ENCODE measurements at regions not wholly inside any gene's neighbourhood (a gene's known extent, or its start where the extent isn't known, plus 50 kb on each side); places are given as distances from the start of the nearest gene placed in this dataset.

GRCh38 chr17:14553847-14554246 lies 253.0 kb downstream of the HS3ST3B1 start:
- DNase-seq = no peak
- H3K9me3 Mint-ChIP-seq (ENCODE audit: unreplicated experiment) = no peaks in the 10 kb centered on the region
- H3K27ac Mint-ChIP-seq (ENCODE audit: unreplicated experiment) = no peak overlapping the region
- no peaks in the 10 kb centered on the region for H3K27me3 Mint-ChIP-seq (ENCODE audit: unreplicated experiment)
- no peak overlapping the region for H3K4me3 Mint-ChIP-seq (ENCODE audit: unreplicated experiment)
- peaks cover under 1% of the 10 kb centered on the region for H3K4me1 Mint-ChIP-seq (ENCODE audit: low read depth, unreplicated experiment)
- H3K36me3 Mint-ChIP-seq (ENCODE audit: unreplicated experiment) = no peaks in the 10 kb centered on the region
- no peak for TF ChIP-seq CTCF (IDR thresholded peaks at IDR 0.05; ENCODE audit: partially characterized antibody, unreplicated experiment)

- TF ChIP-seq CTCF (IDR thresholded peaks at IDR 0.05; ENCODE audit: partially characterized antibody, unreplicated experiment) = no peak
- Mint-ChIP-seq H3K36me3 (ENCODE audit: unreplicated experiment) (no peaks in the 10 kb centered on the region), H3K9me3 (ENCODE audit: unreplicated experiment) (no peaks in the 10 kb centered on the region), H3K27me3 (ENCODE audit: unreplicated experiment) (no peaks in the 10 kb centered on the region), H3K4me3 (ENCODE audit: unreplicated experiment) (no peak overlapping the region), H3K4me1 (ENCODE audit: low read depth, unreplicated experiment) (peaks cover 3% of the 10 kb centered on the region), H3K27ac (ENCODE audit: unreplicated experiment) (no peak overlapping the region)
- no peak for DNase-seq
Observed at GRCh38 chr17:14552306-14552705, 251.4 kb downstream of the HS3ST3B1 start.

- H3K27ac Mint-ChIP-seq (ENCODE audit: unreplicated experiment) = no peak overlapping the region
- peaks cover 3% of the 10 kb centered on the region for H3K4me1 Mint-ChIP-seq (ENCODE audit: low read depth, unreplicated experiment)
- no peaks in the 10 kb centered on the region for H3K27me3 Mint-ChIP-seq (ENCODE audit: unreplicated experiment)
- H3K36me3 Mint-ChIP-seq (ENCODE audit: unreplicated experiment) = no peaks in the 10 kb centered on the region
- H3K9me3 Mint-ChIP-seq (ENCODE audit: unreplicated experiment) = no peaks in the 10 kb centered on the region
- no peak for TF ChIP-seq CTCF (IDR thresholded peaks at IDR 0.05; ENCODE audit: partially characterized antibody, unreplicated experiment)
- H3K4me3 Mint-ChIP-seq (ENCODE audit: unreplicated experiment) = no peak overlapping the region
- DNase-seq = no peak
Observed at GRCh38 chr17:14547556-14547955, 246.7 kb downstream of the HS3ST3B1 start.

GRCh38 chr17:14547016-14547415 lies 246.1 kb downstream of the HS3ST3B1 start:
- TF ChIP-seq CTCF (IDR thresholded peaks at IDR 0.05; ENCODE audit: partially characterized antibody, unreplicated experiment) = no peak
- no peak overlapping the region for H3K4me3 Mint-ChIP-seq (ENCODE audit: unreplicated experiment)
- no peak for DNase-seq
- no peak overlapping the region for H3K27ac Mint-ChIP-seq (ENCODE audit: unreplicated experiment)
- H3K4me1 Mint-ChIP-seq (ENCODE audit: low read depth, unreplicated experiment) = peaks cover 3% of the 10 kb centered on the region
- no peaks in the 10 kb centered on the region for H3K9me3 Mint-ChIP-seq (ENCODE audit: unreplicated experiment)
- no peaks in the 10 kb centered on the region for H3K36me3 Mint-ChIP-seq (ENCODE audit: unreplicated experiment)
- H3K27me3 Mint-ChIP-seq (ENCODE audit: unreplicated experiment) = peaks cover 2% of the 10 kb centered on the region

GRCh38 chr17:14545156-14545906 lies 244.4 kb downstream of the HS3ST3B1 start:
- Mint-ChIP-seq H3K9me3 (ENCODE audit: unreplicated experiment) (peaks cover 1% of the 10 kb centered on the region), H3K4me1 (ENCODE audit: low read depth, unreplicated experiment) (peaks cover 3% of the 10 kb centered on the region), H3K4me3 (ENCODE audit: unreplicated experiment) (no peak overlapping the region), H3K27me3 (ENCODE audit: unreplicated experiment) (peaks cover 2% of the 10 kb centered on the region), H3K36me3 (ENCODE audit: unreplicated experiment) (no peaks in the 10 kb centered on the region), H3K27ac (ENCODE audit: unreplicated experiment) (no peak overlapping the region)
- TF ChIP-seq CTCF (IDR thresholded peaks at IDR 0.05; ENCODE audit: partially characterized antibody, unreplicated experiment) = no peak
- DNase-seq = peak; percentile 27

All from glutamatergic neuron (in vitro differentiated cells).